ENCODE measurements at regions not wholly inside any gene's neighbourhood (a gene's known extent, or its start where the extent isn't known, plus 50 kb on each side); places are given as distances from the start of the nearest gene placed in this dataset.

- DNase-seq: no peak
Observed at GRCh38 chr10:130994191-130994590, 317.3 kb downstream of the TCERG1L start.

- DNase-seq: no peak
Observed at GRCh38 chr10:130994845-130995244, 316.7 kb downstream of the TCERG1L start.

GRCh38 chr10:130997267-130998045, 314.1 kb downstream of the TCERG1L start:
- DNase-seq: no peak

- DNase-seq: no peak
Observed at GRCh38 chr10:130998046-130998435, 313.5 kb downstream of the TCERG1L start.

GRCh38 chr10:130998642-130999041, 312.9 kb downstream of the TCERG1L start:
- no peak for DNase-seq

GRCh38 chr10:130999376-131000202, 311.9 kb downstream of the TCERG1L start:
- no peak for DNase-seq

- DNase-seq: no peak
Observed at GRCh38 chr10:131000244-131000643, 311.3 kb downstream of the TCERG1L start.

- no peak for DNase-seq
Observed at GRCh38 chr10:131000743-131001142, 310.8 kb downstream of the TCERG1L start.

- no peak for DNase-seq
Observed at GRCh38 chr10:131001438-131001837, 310.1 kb downstream of the TCERG1L start.

- no peak for DNase-seq
Observed at GRCh38 chr10:131002031-131002861, 309.3 kb downstream of the TCERG1L start.

- DNase-seq: no peak
Observed at GRCh38 chr10:131003455-131003854, 308.1 kb downstream of the TCERG1L start.

- DNase-seq: no peak
Observed at GRCh38 chr10:131004276-131004675, 307.2 kb downstream of the TCERG1L start.

- DNase-seq: no peak
Observed at GRCh38 chr10:131006458-131007256, 304.9 kb downstream of the TCERG1L start.

GRCh38 chr10:131009791-131010190, 301.7 kb downstream of the TCERG1L start:
- DNase-seq: no peak

GRCh38 chr10:131010965-131011575, 300.5 kb downstream of the TCERG1L start:
- DNase-seq: no peak

GRCh38 chr10:131011936-131012640, 299.4 kb downstream of the TCERG1L start:
- DNase-seq: no peak

- no peak for DNase-seq
Observed at GRCh38 chr10:131012641-131012985, 298.9 kb downstream of the TCERG1L start.

- DNase-seq: no peak
Observed at GRCh38 chr10:131013281-131013912, 298.1 kb downstream of the TCERG1L start.

GRCh38 chr10:131014271-131014670, 297.2 kb downstream of the TCERG1L start:
- no peak for DNase-seq

- no peak for DNase-seq
Observed at GRCh38 chr10:131015271-131015670, 296.2 kb downstream of the TCERG1L start.

- DNase-seq: no peak
Observed at GRCh38 chr10:131016556-131016955, 295.0 kb downstream of the TCERG1L start.

All from NCI-H1092 (cell line).